GM23248 (cell line): ENCODE measurements at regions not wholly inside any gene's neighbourhood (a gene's known extent, or its start where the extent isn't known, plus 50 kb on each side); places are given as distances from the start of the nearest gene placed in this dataset.
"Not testable (repeated sequence)": the region's sequence is repeated elsewhere in the genome, so short reads cannot be mapped to it uniquely, and the experiment has no call there.

Source experiments
- EZH2 ChIP-seq: fragments of 200-600 bp; sonication (generic); IDR thresholded peaks from 2 replicates; pipeline ENCODE4 v1.6.1; 2018; ENCODE audit warnings: antibody characterized with exemption, mild to moderate bottlenecking; ENCODE audit not compliant: insufficient read depth, poor library complexity, severe bottlenecking
- EZH2phosphoT487 ChIP-seq: fragments of 200-600 bp; sonication (generic); IDR thresholded peaks from 2 replicates; pipeline ENCODE4 v1.6.1; 2018; ENCODE audit warnings: antibody characterized with exemption, moderate library complexity, mild to moderate bottlenecking, low read depth; ENCODE audit not compliant: insufficient read depth

- TF ChIP-seq EZH2, EZH2phosphoT487: not testable (repeated sequence)
These were observed 124.2 kb upstream of the ZNF184 start for GRCh38 chr6:27597031-27597567.
